ENCODE measurements at regions not wholly inside any gene's neighbourhood (a gene's known extent, or its start where the extent isn't known, plus 50 kb on each side); places are given as distances from the start of the nearest gene placed in this dataset.

- H3K4me3 Mint-ChIP-seq: peak overlapping the region; percentile 20
- H3K27ac Mint-ChIP-seq: no peak overlapping the region
- peaks cover 8% of the 10 kb centered on the region for H3K27me3 Mint-ChIP-seq
- no peaks in the 10 kb centered on the region for H3K9me3 Mint-ChIP-seq
- DNase-seq (peak; percentile 18), ATAC-seq (no peak)
- ChIA-PET CTCF (interaction anchor here (0.6 to 5.4 kb wide), 15 partner anchors 10 to 562 kb away, joined by 3 to 27 read pairs (median 4); no protein-coding TSS in a partner anchor), POLR2A (interaction anchor here (0.8 kb wide), 1 partner anchor 11 kb away, joined by 4 read pairs; no protein-coding TSS in a partner anchor)
- H3K4me1 Mint-ChIP-seq (ENCODE audit: low read depth): peaks cover 5% of the 10 kb centered on the region
- TF ChIP-seq CTCF (IDR thresholded peaks at IDR 0.05): no peak
- no peaks in the 10 kb centered on the region for H3K36me3 Mint-ChIP-seq (ENCODE audit: low read depth)
- intact Hi-C loops (cut with micrococcal nuclease): no loop called here
Observed at GRCh38 chr6:6723921-6724538, 135.5 kb downstream of the LY86 start.

GRCh38 chr6:6724539-6725467, 136.3 kb downstream of the LY86 start:
- Mint-ChIP-seq H3K4me3 (peak overlapping the region; percentile 20), H3K4me1 (ENCODE audit: low read depth) (peaks cover 5% of the 10 kb centered on the region), H3K9me3 (no peaks in the 10 kb centered on the region), H3K27ac (no peak overlapping the region), H3K27me3 (peaks cover 8% of the 10 kb centered on the region), H3K36me3 (ENCODE audit: low read depth) (no peaks in the 10 kb centered on the region)
- CTCF ChIA-PET: interaction anchor here (0.6 to 5.4 kb wide), 17 partner anchors 11 to 562 kb away, joined by 3 to 27 read pairs (median 4); no protein-coding TSS in a partner anchor
- peak; percentile 72 for DNase-seq
- TF ChIP-seq CTCF (IDR thresholded peaks at IDR 0.05): peak; percentile 45
- intact Hi-C loops (cut with micrococcal nuclease): no loop called here
- POLR2A ChIA-PET: interaction anchor here (0.8 to 0.9 kb wide), 2 partner anchors 10 to 22 kb away, joined by 3 to 4 read pairs; no protein-coding TSS in a partner anchor
- peak; percentile 81 for ATAC-seq

- H3K4me1 Mint-ChIP-seq (ENCODE audit: low read depth): peaks cover 5% of the 10 kb centered on the region
- no peak overlapping the region for H3K27ac Mint-ChIP-seq
- POLR2A ChIA-PET: interaction anchor here (0.8 to 0.9 kb wide), 2 partner anchors 9 to 23 kb away, joined by 3 to 4 read pairs; no protein-coding TSS in a partner anchor
- TF ChIP-seq CTCF (IDR thresholded peaks at IDR 0.05): no peak
- H3K4me3 Mint-ChIP-seq: no peak overlapping the region
- no peaks in the 10 kb centered on the region for H3K9me3 Mint-ChIP-seq
- CTCF ChIA-PET: interaction anchor here (0.8 to 5.4 kb wide), 10 partner anchors 20 to 517 kb away, joined by 3 to 27 read pairs (median 4); no protein-coding TSS in a partner anchor
- intact Hi-C loops (cut with micrococcal nuclease): no loop called here
- peaks cover 8% of the 10 kb centered on the region for H3K27me3 Mint-ChIP-seq
- DNase-seq (no peak), ATAC-seq (no peak)
- no peaks in the 10 kb centered on the region for H3K36me3 Mint-ChIP-seq (ENCODE audit: low read depth)
Observed at GRCh38 chr6:6725468-6726209, 137.1 kb downstream of the LY86 start.

- TF ChIP-seq CTCF (IDR thresholded peaks at IDR 0.05): no peak
- H3K36me3 Mint-ChIP-seq (ENCODE audit: low read depth): no peaks in the 10 kb centered on the region
- no peak overlapping the region for H3K4me3 Mint-ChIP-seq
- H3K27me3 Mint-ChIP-seq: peaks cover 8% of the 10 kb centered on the region
- peaks cover 5% of the 10 kb centered on the region for H3K4me1 Mint-ChIP-seq (ENCODE audit: low read depth)
- H3K9me3 Mint-ChIP-seq: no peaks in the 10 kb centered on the region
- intact Hi-C loops (cut with micrococcal nuclease): no loop called here
- DNase-seq: no peak
- CTCF ChIA-PET: interaction anchor here (0.9 to 1.6 kb wide), 6 partner anchors 10 to 515 kb away, joined by 3 to 6 read pairs (median 4); no protein-coding TSS in a partner anchor
- no peak for ATAC-seq
- POLR2A ChIA-PET: interaction anchor here (0.9 kb wide), 1 partner anchor 9 kb away, joined by 4 read pairs; no protein-coding TSS in a partner anchor
- no peak overlapping the region for H3K27ac Mint-ChIP-seq
Observed at GRCh38 chr6:6728169-6728941, 139.8 kb downstream of the LY86 start.

All from activated CD8-positive, alpha-beta T cell treated with anti-CD3 and anti-CD28 coated beads for 36 hours (primary cell).